OCI-LY7 (cell line): ENCODE measurements at regions not wholly inside any gene's neighbourhood (a gene's known extent, or its start where the extent isn't known, plus 50 kb on each side); places are given as distances from the start of the nearest gene placed in this dataset.

Source experiments
- BruUV-seq: library from RNA; stranded (reverse); fragments of 400-500 nt; replicated peaks from 2 replicates; lab custom pipeline; 2021; lab: Mats Ljungman, UMichigan
- CTCF ChIA-PET: fragments of 300-600 bp; sonication (Branson Sonifier 250); formaldehyde crosslinking; loops from one replicate; lab custom pipeline; 2022; ENCODE audit warnings: antibody characterized with exemption; ENCODE audit not compliant: unreplicated experiment; lab: Charles Lee
- POLR2A ChIA-PET: fragments of 300-600 bp; sonication (Branson Sonifier 250); formaldehyde crosslinking; loops from one replicate; lab custom pipeline; 2022; ENCODE audit warnings: antibody characterized with exemption; lab: Charles Lee
- DNase-seq: peaks from one replicate; pipeline ENCODE4 v3.0.0-alpha.2; 2015; ENCODE audit warnings: low spot score
- H2AFZ ChIP-seq: fragments of 200-600 bp; sonication (generic), shearing (Covaris generic); 2 replicates; pipeline ENCODE4 v1.6.1; 2014; ENCODE audit warnings: mild to moderate bottlenecking, antibody characterized with exemption, low read length, moderate library complexity
- H3K27ac ChIP-seq: fragments of 200-600 bp; sonication (generic); 2 replicates; pipeline ENCODE4 v1.5.1; 2014; ENCODE audit warnings: mixed run types, low read depth, mild to moderate bottlenecking, moderate library complexity, low read length, inconsistent platforms; ENCODE audit not compliant: poor library complexity, severe bottlenecking
- H3K36me3 ChIP-seq: fragments of 200-600 bp; sonication (generic); 2 replicates; pipeline ENCODE4 v1.6.1; 2014; ENCODE audit warnings: mild to moderate bottlenecking, antibody characterized with exemption, low read length, moderate library complexity, mixed read lengths; ENCODE audit not compliant: insufficient read depth
- H3K4me1 ChIP-seq: fragments of 200-600 bp; sonication (generic); 2 replicates; pipeline ENCODE4 v1.5.1; 2014; ENCODE audit warnings: mild to moderate bottlenecking, low read length; ENCODE audit not compliant: insufficient read depth, poor library complexity, severe bottlenecking
- H3K4me2 ChIP-seq: fragments of 200-600 bp; sonication (generic); 2 replicates; pipeline ENCODE4 v1.6.1; 2014; ENCODE audit warnings: mild to moderate bottlenecking, low read length
- H3K4me3 ChIP-seq: fragments of 200-600 bp; sonication (generic); 2 replicates; pipeline ENCODE4 v1.5.1; 2014; ENCODE audit warnings: mild to moderate bottlenecking, low read depth, low read length; ENCODE audit not compliant: poor library complexity, severe bottlenecking
- H3K79me2 ChIP-seq: fragments of 200-600 bp; sonication (generic); 2 replicates; pipeline ENCODE4 v1.6.1; 2016; ENCODE audit warnings: low read depth, mild to moderate bottlenecking, low read length, moderate library complexity, mixed read lengths; ENCODE audit not compliant: insufficient read depth
- H3K9me2 ChIP-seq: fragments of 200-600 bp; sonication (generic); 2 replicates; pipeline ENCODE4 v1.6.1; 2016; ENCODE audit warnings: mild to moderate bottlenecking, low read length, mixed read lengths; ENCODE audit not compliant: insufficient read depth
- H3K9me3 ChIP-seq: fragments of 200-600 bp; sonication (generic); 2 replicates; pipeline ENCODE4 v1.6.1; 2014; ENCODE audit warnings: mild to moderate bottlenecking, mixed run types, low read length, mixed read lengths
- H4K20me1 ChIP-seq: fragments of 200-600 bp; sonication (generic); 2 replicates; pipeline ENCODE4 v1.6.1; 2014; ENCODE audit warnings: mild to moderate bottlenecking, antibody characterized with exemption, low read length, moderate library complexity, mixed read lengths; ENCODE audit not compliant: insufficient read depth
- EZH2phosphoT487 ChIP-seq: fragments of 200-600 bp; sonication (generic); IDR thresholded peaks from 2 replicates; pipeline ENCODE4 v1.6.1; 2018; ENCODE audit warnings: low read depth, borderline replicate concordance, mild to moderate bottlenecking, mixed run types, antibody characterized with exemption, low read length, moderate library complexity, mixed read lengths
- intact Hi-C: fragments of 100-400 bp; cut with micrococcal nuclease; formaldehyde crosslinking; loops from one replicate; pipeline ENCODE4 v1.10.0; 2022; ENCODE audit not compliant: unreplicated experiment
- TF ChIP-seq, protein P1 (sequence below): fragments of 200-600 bp; sonication (generic); conservative IDR thresholded peaks from 2 replicates; pipeline ENCODE4 v1.5.1; 2014; ENCODE audit warnings: mild to moderate bottlenecking, antibody characterized with exemption, low read length, moderate library complexity, mixed read lengths

DNA sequence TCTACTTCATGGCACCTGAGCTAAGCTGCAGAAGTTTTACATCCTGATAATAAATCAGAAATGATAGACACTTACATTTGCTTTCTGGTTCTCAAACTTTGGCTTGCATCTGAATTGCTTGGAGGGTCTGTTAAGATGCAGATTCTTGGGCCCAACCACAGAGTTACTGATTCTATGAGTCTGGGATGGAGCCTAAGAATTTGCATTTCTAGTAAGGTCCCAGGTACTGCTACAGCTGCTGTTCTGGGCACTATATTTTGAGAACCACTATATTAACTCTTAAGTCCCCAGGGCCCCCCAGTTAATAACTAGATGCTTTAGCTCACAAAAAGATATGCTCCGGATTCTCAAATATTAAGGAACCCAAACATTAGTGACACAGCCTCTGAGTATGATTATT lies 69.8 kb upstream of the DAB2 start:
- Histone ChIP-seq H3K9me2 (no peaks in the 10 kb centered on the region), H3K9me3 (no peaks in the 10 kb centered on the region), H3K4me3 (no peak overlapping the region), H2AFZ (no peak overlapping the region), H3K79me2 (no peaks in the 10 kb centered on the region), H3K27ac (no peak overlapping the region), H3K36me3 (no peaks in the 10 kb centered on the region), H3K4me2 (no peak overlapping the region), H3K4me1 (no peaks in the 10 kb centered on the region), H4K20me1 (no peaks in the 10 kb centered on the region)
- ChIA-PET POLR2A (no interaction called here), CTCF (no interaction called here)
- intact Hi-C loops, result no loop called here
- DNase-seq, result no peak
- TF ChIP-seq, protein P1, sequence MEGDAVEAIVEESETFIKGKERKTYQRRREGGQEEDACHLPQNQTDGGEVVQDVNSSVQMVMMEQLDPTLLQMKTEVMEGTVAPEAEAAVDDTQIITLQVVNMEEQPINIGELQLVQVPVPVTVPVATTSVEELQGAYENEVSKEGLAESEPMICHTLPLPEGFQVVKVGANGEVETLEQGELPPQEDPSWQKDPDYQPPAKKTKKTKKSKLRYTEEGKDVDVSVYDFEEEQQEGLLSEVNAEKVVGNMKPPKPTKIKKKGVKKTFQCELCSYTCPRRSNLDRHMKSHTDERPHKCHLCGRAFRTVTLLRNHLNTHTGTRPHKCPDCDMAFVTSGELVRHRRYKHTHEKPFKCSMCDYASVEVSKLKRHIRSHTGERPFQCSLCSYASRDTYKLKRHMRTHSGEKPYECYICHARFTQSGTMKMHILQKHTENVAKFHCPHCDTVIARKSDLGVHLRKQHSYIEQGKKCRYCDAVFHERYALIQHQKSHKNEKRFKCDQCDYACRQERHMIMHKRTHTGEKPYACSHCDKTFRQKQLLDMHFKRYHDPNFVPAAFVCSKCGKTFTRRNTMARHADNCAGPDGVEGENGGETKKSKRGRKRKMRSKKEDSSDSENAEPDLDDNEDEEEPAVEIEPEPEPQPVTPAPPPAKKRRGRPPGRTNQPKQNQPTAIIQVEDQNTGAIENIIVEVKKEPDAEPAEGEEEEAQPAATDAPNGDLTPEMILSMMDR, result no peak
- no peak for TF ChIP-seq EZH2phosphoT487
- no TSS peak for BruUV-seq

DNA sequence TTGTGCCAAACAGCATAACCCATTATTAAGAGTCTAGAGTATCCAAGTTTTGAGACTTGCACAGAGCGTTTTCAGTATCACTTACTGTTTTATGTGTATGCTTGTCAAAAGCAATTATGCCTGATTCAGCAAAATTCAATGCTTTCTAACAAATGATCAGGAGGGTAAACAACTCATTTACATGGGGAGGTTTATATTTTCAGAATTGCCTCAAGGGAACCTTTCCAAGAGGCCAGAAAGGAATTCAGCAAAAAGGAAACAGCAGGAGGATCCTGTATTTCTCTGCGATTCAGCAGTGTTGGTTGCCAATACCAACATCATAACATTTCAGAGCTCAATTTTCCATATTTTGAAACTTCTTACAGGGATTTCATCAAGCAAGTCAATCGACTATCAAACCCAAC lies 69.3 kb upstream of the DAB2 start:
- CTCF ChIA-PET, result no interaction called here
- Histone ChIP-seq H4K20me1 (no peaks in the 10 kb centered on the region), H3K4me3 (no peak overlapping the region), H3K9me3 (no peaks in the 10 kb centered on the region), H3K9me2 (no peaks in the 10 kb centered on the region), H2AFZ (no peak overlapping the region), H3K36me3 (no peaks in the 10 kb centered on the region), H3K79me2 (no peaks in the 10 kb centered on the region), H3K27ac (no peak overlapping the region), H3K4me2 (no peak overlapping the region), H3K4me1 (no peaks in the 10 kb centered on the region)
- intact Hi-C loops, result no loop called here
- BruUV-seq, result no TSS peak
- DNase-seq, result no peak
- POLR2A ChIA-PET, result no interaction called here
- TF ChIP-seq, protein P1, result no peak

DNA sequence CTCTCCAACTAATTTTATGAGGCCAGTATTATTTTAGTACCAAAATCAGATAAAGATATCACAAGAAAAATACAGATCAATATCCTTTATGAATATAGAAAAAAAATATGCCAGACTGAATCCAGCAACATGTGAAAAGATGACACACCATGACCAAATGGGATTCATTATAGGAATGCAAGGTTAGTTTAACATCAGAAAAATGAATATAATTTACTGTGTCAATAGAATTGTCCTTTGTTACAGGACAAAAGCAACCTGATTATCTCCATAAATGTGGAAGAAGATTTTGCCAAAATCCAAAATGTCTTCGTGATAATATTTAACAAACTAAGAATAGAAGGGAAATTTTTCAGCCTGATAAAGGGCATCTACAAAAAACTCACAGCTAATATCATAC lies 66.4 kb upstream of the DAB2 start:
- Histone ChIP-seq H4K20me1 (no peaks in the 10 kb centered on the region), H2AFZ (no peak overlapping the region), H3K79me2 (no peaks in the 10 kb centered on the region), H3K4me2 (no peak overlapping the region), H3K36me3 (no peaks in the 10 kb centered on the region), H3K4me3 (no peak overlapping the region), H3K27ac (no peak overlapping the region), H3K9me2 (no peaks in the 10 kb centered on the region), H3K4me1 (no peaks in the 10 kb centered on the region), H3K9me3 (no peaks in the 10 kb centered on the region)
- DNase-seq, result no peak
- CTCF ChIA-PET, result no interaction called here
- no TSS peak for BruUV-seq
- intact Hi-C loops, result no loop called here
- POLR2A ChIA-PET, result no interaction called here
- TF ChIP-seq, protein P1, result no peak
- no peak for TF ChIP-seq EZH2phosphoT487
